SK-N-MC (cell line): ENCODE measurements at regions not wholly inside any gene's neighbourhood (a gene's known extent, or its start where the extent isn't known, plus 50 kb on each side); places are given as distances from the start of the nearest gene placed in this dataset.

Experiments used
- DNase-seq: peaks from one replicate; pipeline ENCODE4 v3.0.0-alpha.2; 2011; ENCODE audit warnings: low read depth, low spot score
- H3K27ac ChIP-seq: fragments of 200-600 bp; sonication (generic); 2 replicates; pipeline ENCODE4 v1.5.1; 2016; ENCODE audit warnings: mixed run types
- H3K36me3 ChIP-seq: fragments of 200-600 bp; sonication (generic); 2 replicates; pipeline ENCODE4 v1.6.1; 2017; ENCODE audit warnings: antibody characterized with exemption, low read length, mixed read lengths; ENCODE audit not compliant: insufficient read depth
- H3K4me3 ChIP-seq: fragments of 200-600 bp; sonication (generic); 2 replicates; pipeline ENCODE4 v1.5.1; 2016
- H3K9ac ChIP-seq: fragments of 200-600 bp; sonication (generic); 2 replicates; pipeline ENCODE4 v1.8.0; 2017; ENCODE audit warnings: mixed run types, mixed read lengths; ENCODE audit not compliant: insufficient read length
- H3K9me3 ChIP-seq: fragments of 200-600 bp; sonication (generic); 2 replicates; pipeline ENCODE4 v1.6.1; 2017; ENCODE audit warnings: low read depth, mild to moderate bottlenecking, antibody characterized with exemption, low read length, moderate library complexity, mixed read lengths
- EZH2 ChIP-seq: fragments of 200-600 bp; sonication (generic); IDR thresholded peaks from one replicate; pipeline ENCODE4 v1.6.1; 2017; ENCODE audit warnings: antibody characterized with exemption
- FOXP2 ChIP-seq: optimal IDR thresholded peaks from 2 replicates; pipeline ENCODE3; 2011; ENCODE audit warnings: mild to moderate bottlenecking, moderate library complexity; ENCODE audit not compliant: insufficient read depth; ENCODE audit errors: extremely low read length, control extremely low read depth
- POLR2AphosphoS5 ChIP-seq: IDR thresholded peaks from 2 replicates; pipeline ENCODE4 v1.6.1; 2012; ENCODE audit warnings: mild to moderate bottlenecking, low read depth, low read length, borderline replicate concordance

DNA sequence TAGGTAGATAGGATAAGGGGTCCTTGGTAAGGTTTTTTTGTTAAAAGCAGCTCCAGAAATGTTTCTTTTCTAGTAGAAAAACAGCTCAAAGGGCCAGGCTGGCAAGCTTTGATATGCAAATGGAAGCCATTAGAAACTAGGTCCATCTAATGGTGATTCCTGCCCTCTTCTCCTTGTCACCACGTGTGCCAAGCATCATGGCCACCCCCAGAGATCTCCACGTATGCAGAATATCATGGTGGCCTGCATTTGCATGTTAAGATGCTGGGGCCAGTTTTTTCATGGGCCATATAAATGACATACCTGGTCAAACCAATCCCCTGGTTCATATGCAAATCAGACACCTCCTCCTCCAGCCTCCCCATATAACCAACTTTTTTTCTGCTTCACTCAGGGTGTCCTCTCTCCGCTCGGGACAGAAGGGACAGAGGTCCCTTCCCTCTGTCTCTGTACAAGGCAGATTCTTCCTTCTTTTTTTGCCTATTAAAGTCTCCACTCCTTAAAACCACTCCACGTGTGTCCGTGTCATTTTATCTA lies 1335.9 kb downstream of the UQCRFS1 start:
- Histone ChIP-seq H3K4me3 (no peak overlapping the region), H3K36me3 (no peaks in the 10 kb centered on the region), H3K27ac (no peak overlapping the region), H3K9me3 (no peaks in the 10 kb centered on the region), H3K9ac (no peak overlapping the region)
- TF ChIP-seq FOXP2 (no peak), EZH2 (no peak)
- DNase-seq, result no peak

DNA sequence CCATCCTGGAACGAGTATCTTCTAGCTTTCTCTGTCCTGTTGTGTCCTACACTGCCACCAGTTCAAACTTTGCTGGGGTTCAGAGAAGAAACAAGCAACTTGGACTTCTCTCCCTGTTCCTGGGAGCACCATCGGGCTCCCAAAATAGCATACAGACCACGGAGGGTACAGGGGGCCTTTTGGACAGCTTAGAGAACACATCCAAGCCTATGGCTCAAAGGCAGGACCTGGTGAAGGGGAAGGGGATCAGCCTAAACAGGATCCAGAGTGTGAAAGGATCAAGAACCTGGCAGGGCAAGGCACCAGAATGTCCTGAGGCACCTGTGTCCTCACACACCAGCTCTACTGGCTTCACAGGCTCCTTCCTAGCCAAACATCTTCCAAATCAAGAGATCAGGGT lies 1336.5 kb downstream of the UQCRFS1 start:
- DNase-seq, result no peak
- no peak overlapping the region for H3K27ac ChIP-seq
- H3K9ac ChIP-seq, result no peak overlapping the region
- H3K4me3 ChIP-seq, result no peak overlapping the region
- H3K9me3 ChIP-seq, result no peaks in the 10 kb centered on the region
- TF ChIP-seq EZH2 (no peak), FOXP2 (no peak), POLR2AphosphoS5 (no peak)
- H3K36me3 ChIP-seq, result no peaks in the 10 kb centered on the region

DNA sequence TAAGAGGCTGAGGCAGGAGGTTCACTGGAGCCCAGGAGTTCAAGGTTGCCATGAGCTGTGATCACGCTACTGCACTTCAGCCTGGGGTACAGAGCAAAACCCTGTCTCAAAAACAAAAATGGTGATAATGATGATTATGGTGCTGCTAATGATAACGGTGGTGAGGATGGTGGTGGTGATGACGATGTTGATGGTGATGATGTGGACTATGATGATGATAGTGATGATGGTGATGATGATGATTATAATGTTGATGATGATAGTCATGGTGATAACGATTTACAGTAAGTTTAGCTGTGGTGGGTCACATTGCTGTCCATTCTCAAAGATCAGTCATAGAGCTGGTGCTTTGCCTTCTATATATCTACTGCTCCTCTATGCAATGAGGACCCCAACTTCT lies 1340.6 kb downstream of the UQCRFS1 start:
- TF ChIP-seq FOXP2 (no peak), EZH2 (no peak), POLR2AphosphoS5 (no peak)
- no peak overlapping the region for H3K27ac ChIP-seq
- DNase-seq, result no peak
- no peaks in the 10 kb centered on the region for H3K36me3 ChIP-seq
- H3K9ac ChIP-seq, result no peak overlapping the region
- H3K9me3 ChIP-seq, result no peaks in the 10 kb centered on the region
- no peak overlapping the region for H3K4me3 ChIP-seq

DNA sequence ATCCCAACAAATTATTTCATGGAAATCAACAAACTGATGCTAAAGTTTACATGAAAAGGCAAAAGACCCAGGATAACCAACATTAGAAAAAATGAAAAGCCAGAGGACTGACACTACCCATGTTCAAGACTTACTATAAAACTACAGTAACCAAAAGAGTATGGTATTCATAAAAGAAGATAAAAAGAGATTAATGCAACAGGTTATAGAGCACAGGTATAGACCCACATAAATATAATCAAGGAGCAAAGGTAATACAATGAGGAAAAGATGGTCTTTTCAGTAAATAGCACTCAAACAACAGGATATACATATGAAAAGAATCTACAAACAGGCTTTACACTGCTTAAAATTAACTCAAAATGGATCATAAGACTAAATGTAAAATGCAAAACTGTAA lies 1342.7 kb downstream of the UQCRFS1 start:
- Histone ChIP-seq H3K27ac (no peak overlapping the region), H3K9ac (no peak overlapping the region), H3K36me3 (no peaks in the 10 kb centered on the region), H3K4me3 (no peak overlapping the region), H3K9me3 (no peaks in the 10 kb centered on the region)
- no peak for DNase-seq
- no peak for TF ChIP-seq EZH2
- no peak for TF ChIP-seq FOXP2
- no peak for TF ChIP-seq POLR2AphosphoS5

DNA sequence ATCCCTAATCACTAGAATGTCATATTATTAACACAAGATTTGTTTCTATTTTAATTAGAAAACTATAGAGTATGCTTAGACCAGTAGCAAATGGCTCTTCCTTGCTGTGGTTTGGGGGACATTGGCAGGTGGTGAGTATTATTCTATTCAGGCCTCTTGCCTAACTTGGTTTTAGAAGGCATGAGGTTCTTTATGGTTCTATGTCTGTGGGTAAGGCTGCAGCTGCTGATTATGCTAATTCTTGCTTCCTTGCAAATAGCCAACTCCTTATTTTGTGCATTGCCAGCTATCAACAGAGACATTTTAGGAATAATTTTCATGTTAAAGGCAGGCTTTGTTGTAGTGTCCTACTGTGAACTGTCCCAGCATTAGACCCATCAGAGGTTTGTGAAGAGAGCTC lies 1344.9 kb downstream of the UQCRFS1 start:
- no peak for TF ChIP-seq FOXP2
- TF ChIP-seq POLR2AphosphoS5, result no peak
- no peak for TF ChIP-seq EZH2
- Histone ChIP-seq H3K9me3 (no peaks in the 10 kb centered on the region), H3K27ac (no peak overlapping the region)

DNA sequence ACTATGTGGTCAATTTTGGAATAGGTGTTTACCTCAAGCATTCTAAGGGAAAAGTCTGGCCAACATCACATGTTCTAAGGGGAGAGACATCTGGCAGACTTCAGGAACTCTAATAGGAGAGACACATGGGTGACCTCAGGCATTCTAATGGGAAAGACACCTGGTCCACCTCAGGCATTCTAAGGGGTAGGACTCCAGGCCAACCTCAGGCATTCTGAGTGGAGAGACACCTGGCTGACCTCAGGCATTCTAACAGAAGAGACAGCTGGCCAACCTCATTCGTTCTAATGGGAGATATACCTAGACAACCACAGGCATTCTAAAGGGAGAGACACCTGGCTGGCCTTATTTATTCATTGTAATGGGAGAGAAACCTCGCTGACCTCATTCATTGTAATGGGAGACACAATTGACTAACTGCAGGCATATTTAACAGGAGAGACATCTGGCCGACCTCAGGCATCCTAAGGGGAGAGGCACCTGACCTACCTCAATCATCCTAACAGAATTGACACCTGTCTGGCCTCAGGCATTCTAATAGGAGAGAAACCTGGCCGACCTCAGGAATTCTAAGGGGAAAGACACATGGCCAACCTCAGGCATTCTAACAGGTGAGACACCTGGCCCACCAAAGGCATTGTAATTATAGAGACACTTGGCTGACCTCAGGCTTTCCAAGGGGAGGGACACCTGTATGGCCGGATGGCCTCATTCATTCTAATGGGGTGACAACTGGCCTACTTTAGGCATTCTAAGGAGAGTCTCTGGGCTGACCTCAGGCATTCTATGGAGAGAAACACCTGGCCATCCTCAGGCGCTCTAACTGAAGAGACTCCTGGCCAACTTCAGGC lies 1346.8 kb downstream of the UQCRFS1 start:
- H3K36me3 ChIP-seq, result no peaks in the 10 kb centered on the region
- no peak for DNase-seq
- TF ChIP-seq EZH2 (no peak), POLR2AphosphoS5 (no peak), FOXP2 (no peak)
- H3K27ac ChIP-seq, result no peak overlapping the region
- no peak overlapping the region for H3K4me3 ChIP-seq
- no peak overlapping the region for H3K9ac ChIP-seq
- H3K9me3 ChIP-seq, result no peaks in the 10 kb centered on the region

More for the DNA sequence above, 1344.9 kb downstream of the UQCRFS1 start:
- H3K4me3 ChIP-seq, result no peak overlapping the region
- H3K9ac ChIP-seq, result no peak overlapping the region
- DNase-seq, result no peak
- no peaks in the 10 kb centered on the region for H3K36me3 ChIP-seq

DNA sequence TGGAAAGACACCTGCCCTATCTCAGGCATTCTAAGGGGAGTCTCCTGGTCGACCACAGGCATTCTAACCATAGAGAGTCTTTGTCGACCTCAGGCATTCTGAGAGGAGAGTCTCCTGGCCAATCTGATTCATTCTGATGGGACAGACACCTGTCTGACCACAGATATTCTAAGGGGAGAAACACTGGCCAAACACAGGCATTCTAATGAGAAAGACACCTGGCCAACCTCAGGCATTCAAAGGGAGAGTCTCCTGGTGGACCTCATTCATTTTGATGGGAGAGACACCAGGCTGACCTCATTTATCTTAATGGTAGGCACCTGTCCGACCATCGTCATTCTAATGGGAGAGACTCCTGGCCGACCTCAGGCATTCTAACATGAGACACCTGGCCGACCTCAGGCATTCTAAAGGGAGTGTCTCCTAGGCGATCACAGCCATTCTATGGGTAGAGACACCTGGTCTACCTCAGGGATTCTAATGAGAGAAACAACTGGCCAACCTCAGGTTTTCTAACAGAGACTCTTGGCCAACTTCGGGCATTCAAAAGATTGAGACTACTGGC lies 1351.5 kb downstream of the UQCRFS1 start:
- Histone ChIP-seq H3K9ac (no peak overlapping the region), H3K36me3 (no peaks in the 10 kb centered on the region), H3K27ac (no peak overlapping the region), H3K4me3 (no peak overlapping the region), H3K9me3 (no peaks in the 10 kb centered on the region)
- no peak for DNase-seq
- TF ChIP-seq EZH2 (no peak), FOXP2 (no peak), POLR2AphosphoS5 (no peak)

DNA sequence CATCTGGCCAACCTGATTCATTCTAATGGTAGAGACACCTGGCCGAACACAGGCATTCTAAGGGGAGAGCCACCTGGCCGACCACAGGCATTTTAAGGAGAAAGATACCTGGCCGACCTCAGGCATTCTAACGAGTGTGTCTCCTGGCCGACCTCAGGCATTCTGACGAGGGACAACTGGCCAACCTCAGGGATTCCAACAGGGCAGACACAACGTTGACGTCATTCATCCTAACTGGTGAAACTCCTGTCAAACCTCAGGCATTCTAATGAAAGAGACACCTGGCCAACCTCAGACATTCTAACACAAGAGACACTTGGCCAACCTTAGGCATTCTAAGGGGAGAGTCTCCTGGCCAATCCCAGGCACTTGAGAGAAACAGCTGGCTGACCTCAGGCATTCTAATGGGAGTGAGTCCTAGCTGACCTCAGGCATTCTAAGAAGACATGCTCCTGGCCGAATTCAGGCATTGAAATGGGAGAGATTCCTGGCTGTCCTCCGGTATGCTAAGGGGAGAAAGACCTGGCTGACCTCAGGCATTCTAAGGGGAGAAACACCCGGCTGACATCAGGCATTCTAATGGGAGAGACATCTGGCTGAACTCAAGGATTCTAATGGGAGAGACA lies 1352.5 kb downstream of the UQCRFS1 start:
- TF ChIP-seq FOXP2 (no peak), EZH2 (no peak)
- H3K9me3 ChIP-seq, result no peaks in the 10 kb centered on the region
- H3K36me3 ChIP-seq, result no peaks in the 10 kb centered on the region
- no peak overlapping the region for H3K9ac ChIP-seq
- H3K4me3 ChIP-seq, result no peak overlapping the region
- no peak overlapping the region for H3K27ac ChIP-seq
- DNase-seq, result no peak
